IMR-90 (cell line): ENCODE measurements at regions not wholly inside any gene's neighbourhood (a gene's known extent, or its start where the extent isn't known, plus 50 kb on each side); places are given as distances from the start of the nearest gene placed in this dataset.

Experiments used
- ATAC-seq: fragments of 200-7000 bp; cut with Tn5 transposase; 2 replicates; pipeline ENCODE4 v1.9.1; 2020; ENCODE audit warnings: low read depth, mild to moderate bottlenecking, moderate library complexity
- BruUV-seq: library from RNA; stranded (reverse); fragments of 400-500 nt; replicated peaks from 2 replicates; lab custom pipeline; 2021; lab: Mats Ljungman, UMichigan
- CTCF ChIA-PET: fragments of 300-600 bp; formaldehyde crosslinking; extraction: SDS; loops from one replicate; lab custom pipeline; 2021; ENCODE audit warnings: antibody characterized with exemption; lab: Yijun Ruan, JAX
- POLR2A ChIA-PET: fragments of 300-600 bp; sonication (Branson Sonifier 250); formaldehyde crosslinking; loops from one replicate; lab custom pipeline; 2022; ENCODE audit warnings: antibody characterized with exemption; ENCODE audit not compliant: unreplicated experiment; lab: Charles Lee
- DNase-seq: peaks from one replicate; pipeline ENCODE4 v3.0.0; 2013
- H2AFZ ChIP-seq: replicated peaks from 2 replicates; pipeline ENCODE3; 2013; ENCODE audit warnings: low read length, mild to moderate bottlenecking; ENCODE audit not compliant: poor library complexity
- H2AK5ac ChIP-seq: 2 replicates; pipeline ENCODE4 v1.6.1; 2013; ENCODE audit warnings: low read depth, low read length, inconsistent platforms
- H2AK9ac ChIP-seq: replicated peaks from 2 replicates; pipeline ENCODE3; 2013; ENCODE audit warnings: mild to moderate bottlenecking, low read depth, low read length, moderate library complexity; ENCODE audit not compliant: poor library complexity
- H2BK120ac ChIP-seq: 2 replicates; pipeline ENCODE4 v1.6.1; 2013; ENCODE audit warnings: low read depth, low read length, inconsistent platforms
- H2BK15ac ChIP-seq: 3 replicates; pipeline ENCODE4 v1.6.1; 2013; ENCODE audit warnings: low read depth, low read length, inconsistent platforms
- H2BK20ac ChIP-seq: 2 replicates; pipeline ENCODE4 v1.6.1; 2013; ENCODE audit warnings: low read depth, mild to moderate bottlenecking, inconsistent platforms, low read length, moderate library complexity
- H2BK5ac ChIP-seq: 2 replicates; pipeline ENCODE4 v1.6.1; 2013; ENCODE audit warnings: mild to moderate bottlenecking, low read depth, low read length, inconsistent platforms; ENCODE audit not compliant: poor library complexity, severe bottlenecking
- H3K14ac ChIP-seq: replicated peaks from 2 replicates; pipeline ENCODE4 v1.6.1; 2013; ENCODE audit warnings: low read depth, low read length, inconsistent platforms
- H3K18ac ChIP-seq: 2 replicates; pipeline ENCODE4 v1.6.1; 2013; ENCODE audit warnings: low read depth, low read length, control low read depth
- H3K23ac ChIP-seq: 2 replicates; pipeline ENCODE4 v1.6.1; 2013; ENCODE audit warnings: low read depth, low read length, inconsistent platforms
- H3K27ac ChIP-seq: 2 replicates; pipeline ENCODE4 v1.5.1; 2013; ENCODE audit warnings: mild to moderate bottlenecking, control low read depth, low read length; ENCODE audit not compliant: insufficient read depth
- H3K27me3 ChIP-seq: 2 replicates; pipeline ENCODE4 v1.6.1; 2013; ENCODE audit warnings: low read length; ENCODE audit not compliant: control insufficient read depth, insufficient read depth
- H3K36me3 ChIP-seq: 2 replicates; pipeline ENCODE4 v1.6.1; 2013; ENCODE audit warnings: low read length, mixed read lengths; ENCODE audit not compliant: control insufficient read depth, insufficient read depth
- H3K4ac ChIP-seq: 2 replicates; pipeline ENCODE4 v1.6.1; 2013; ENCODE audit warnings: low read depth, low read length, inconsistent platforms
- H3K4me1 ChIP-seq: 2 replicates; pipeline ENCODE4 v1.6.1; 2013; ENCODE audit warnings: low read length, mixed read lengths; ENCODE audit not compliant: control insufficient read depth, insufficient read depth
- H3K4me2 ChIP-seq: 2 replicates; pipeline ENCODE4 v1.6.1; 2013; ENCODE audit warnings: low read depth, mild to moderate bottlenecking, control low read depth, low read length, moderate library complexity
- H3K4me3 ChIP-seq: 2 replicates; pipeline ENCODE4 v1.5.1; 2013; ENCODE audit warnings: low read depth, mild to moderate bottlenecking, control low read depth, low read length, moderate library complexity; ENCODE audit not compliant: insufficient read depth
- H3K56ac ChIP-seq: 2 replicates; pipeline ENCODE4 v1.6.1; 2013; ENCODE audit warnings: low read length, inconsistent platforms; ENCODE audit not compliant: insufficient read depth; ENCODE audit errors: extremely low read depth
- H3K79me1 ChIP-seq, 2 experiments: 2 replicates each; pipeline ENCODE4 v1.6.1; 2013; ENCODE audit warnings: low read length in 2 of 2, inconsistent platforms in 1 of 2, low read depth in 1 of 2
- H3K9ac ChIP-seq: 2 replicates; pipeline ENCODE4 v1.6.1; 2013; ENCODE audit warnings: low read depth, low read length, control low read depth
- H3K9me1 ChIP-seq: 2 replicates; pipeline ENCODE4 v1.6.1; 2013; ENCODE audit warnings: low read length, inconsistent platforms; ENCODE audit not compliant: insufficient read depth
- H3K9me3 ChIP-seq: 2 replicates; pipeline ENCODE4 v1.6.1; 2013; ENCODE audit warnings: low read length; ENCODE audit not compliant: control insufficient read depth, insufficient read depth
- H4K20me1 ChIP-seq: 2 replicates; pipeline ENCODE4 v1.6.1; 2013; ENCODE audit warnings: low read length, inconsistent platforms; ENCODE audit not compliant: insufficient read depth
- H4K5ac ChIP-seq: 2 replicates; pipeline ENCODE4 v1.6.1; 2013; ENCODE audit warnings: mild to moderate bottlenecking, low read depth, low read length, control low read depth
- H4K8ac ChIP-seq, 2 experiments: 2 replicates each; pipeline ENCODE4 v1.6.1; 2013; ENCODE audit warnings: low read depth in 2 of 2, low read length in 2 of 2, control low read depth in 1 of 2, inconsistent platforms in 1 of 2
- H4K91ac ChIP-seq: 2 replicates; pipeline ENCODE4 v1.6.1; 2013; ENCODE audit warnings: low read depth, low read length, inconsistent platforms; ENCODE audit not compliant: insufficient read depth
- BHLHE40 ChIP-seq: fragments of 150-350 bp; IDR thresholded peaks from 2 replicates; pipeline ENCODE4 v1.6.1; 2016; ENCODE audit warnings: mild to moderate bottlenecking, low read depth, low read length
- CEBPB ChIP-seq: IDR thresholded peaks from 2 replicates; pipeline ENCODE4 v1.6.1; 2012; ENCODE audit warnings: low read depth, low read length, improper control_type of control experiment
- CHD1 ChIP-seq: IDR thresholded peaks from 2 replicates; pipeline ENCODE4 v1.6.1; 2012; ENCODE audit warnings: low read depth, low read length, improper control_type of control experiment
- FOS ChIP-seq: fragments of 150-350 bp; IDR thresholded peaks from 2 replicates; pipeline ENCODE4 v1.6.1; 2016; ENCODE audit warnings: low read depth, low read length
- MAFK ChIP-seq: IDR thresholded peaks from 2 replicates; pipeline ENCODE4 v1.6.1; 2012; ENCODE audit warnings: low read depth, low read length, improper control_type of control experiment
- MAZ ChIP-seq: IDR thresholded peaks from 2 replicates; pipeline ENCODE4 v1.6.1; 2012; ENCODE audit warnings: low read depth, mild to moderate bottlenecking, low read length, improper control_type of control experiment, moderate library complexity, borderline replicate concordance
- MXI1 ChIP-seq: IDR thresholded peaks from 2 replicates; pipeline ENCODE4 v1.6.1; 2012; ENCODE audit warnings: low read depth, mild to moderate bottlenecking, low read length, moderate library complexity, borderline replicate concordance
- NFE2L2 ChIP-seq: fragments of 150-350 bp; IDR thresholded peaks from 2 replicates; pipeline ENCODE4 v1.6.1; 2016; ENCODE audit warnings: low read depth, mild to moderate bottlenecking, low read length
- RAD21 ChIP-seq: IDR thresholded peaks from 2 replicates; pipeline ENCODE4 v1.6.1; 2012; ENCODE audit warnings: low read length, improper control_type of control experiment
- RCOR1 ChIP-seq: IDR thresholded peaks from 2 replicates; pipeline ENCODE4 v1.6.1; 2012; ENCODE audit warnings: mild to moderate bottlenecking, low read length, improper control_type of control experiment; ENCODE audit not compliant: insufficient replicate concordance
- RFX5 ChIP-seq: IDR thresholded peaks from 2 replicates; pipeline ENCODE4 v1.8.0; 2012; ENCODE audit warnings: low read depth, mild to moderate bottlenecking, low read length, moderate library complexity
- SMC3 ChIP-seq: fragments of 150-350 bp; IDR thresholded peaks from 2 replicates; pipeline ENCODE4 v1.6.1; 2016; ENCODE audit warnings: low read depth, mild to moderate bottlenecking, antibody characterized with exemption, low read length, moderate library complexity
- WGBS, 2 experiments: methylation state at CpG; one replicate each; pipeline versions ENCODE4 v1.1.5 to v1.1.7; 2013; ENCODE audit warnings: missing lambda C conversion rate in 2 of 2; ENCODE audit not compliant: insufficient read length in 1 of 2; ENCODE audit errors: extremely low coverage in 2 of 2; 5-methylcytosine and 5-hydroxymethylcytosine counted together
- dilution Hi-C: fragments of 300-500 bp; cut with HindIII; formaldehyde crosslinking; loops from one replicate; pipeline ENCODE4 v1.14.3; 2018; ENCODE audit warnings: low sequenced_read_pairs; ENCODE audit not compliant: unreplicated experiment
- in situ Hi-C: fragments of 300-500 bp; cut with MboI; formaldehyde crosslinking; loops from 3 replicates; pipeline ENCODE4 v1.14.3; 2019; ENCODE audit warnings: low sequenced_read_pairs, inconsistent platforms, mixed read lengths
- intact Hi-C: fragments of 100-400 bp; cut with micrococcal nuclease; formaldehyde crosslinking; loops from 2 replicates; pipeline ENCODE4 v1.10.0; 2022
- TF ChIP-seq, protein P1 (sequence below): fragments of 150-350 bp; IDR thresholded peaks from 2 replicates; pipeline ENCODE4 v1.6.1; 2016; ENCODE audit warnings: low read depth, mild to moderate bottlenecking, low read length, moderate library complexity, borderline replicate concordance
- TF ChIP-seq, protein P2 (sequence below): fragments of 150-350 bp; IDR thresholded peaks from 2 replicates; pipeline ENCODE4 v1.6.1; 2017; ENCODE audit warnings: mild to moderate bottlenecking, antibody characterized with exemption, low read length, low read depth
- TF ChIP-seq, protein P3 (sequence below): conservative IDR thresholded peaks from 2 replicates; pipeline ENCODE4 v1.5.1; 2012; ENCODE audit warnings: mild to moderate bottlenecking, low read depth, low read length, improper control_type of control experiment

DNA sequence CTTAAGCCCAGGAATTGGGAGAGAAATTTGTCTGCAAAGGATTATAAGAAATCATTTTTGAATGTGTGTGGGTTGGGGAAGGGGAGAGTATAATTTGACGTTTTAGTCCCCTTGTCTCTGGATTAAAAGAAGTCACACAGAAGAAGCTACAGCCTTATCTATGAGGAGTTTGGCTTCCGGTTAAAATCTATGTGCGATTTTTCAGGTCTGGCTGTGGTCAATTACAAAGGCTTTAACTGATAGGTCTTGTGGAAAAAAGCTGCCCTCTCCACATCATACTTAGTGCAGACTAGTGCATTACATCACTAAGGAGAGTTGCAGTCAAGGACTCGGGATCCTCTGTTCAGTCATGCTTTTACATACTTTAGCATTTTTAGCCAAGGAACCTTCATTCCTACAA, 80.3 kb upstream of the HTR1B start:
- BruUV-seq: no TSS peak
- Histone ChIP-seq H4K8ac (no peak overlapping the region), H4K5ac (no peak overlapping the region), H4K20me1 (no peaks in the 10 kb centered on the region), H3K23ac (no peak overlapping the region), H2AK5ac (no peak overlapping the region), H2BK15ac (no peak overlapping the region), H3K56ac (no peak overlapping the region), H3K14ac (no peak overlapping the region), H3K4me2 (no peak overlapping the region), H4K91ac (no peak overlapping the region), H3K9me1 (no peaks in the 10 kb centered on the region), H2BK5ac (no peak overlapping the region), H3K27ac (no peak overlapping the region), H3K4me3 (no peak overlapping the region), H3K18ac (no peak overlapping the region), H3K9ac (no peak overlapping the region), H2BK20ac (no peak overlapping the region), H3K9me3 (no peaks in the 10 kb centered on the region), H2BK120ac (no peak overlapping the region), H3K79me1 (no peaks in the 10 kb centered on the region), H3K36me3 (no peaks in the 10 kb centered on the region), H2AK9ac (no peak overlapping the region), H3K4ac (no peak overlapping the region), H2AFZ (no peak overlapping the region), H3K4me1 (no peaks in the 10 kb centered on the region), H3K27me3 (no peaks in the 10 kb centered on the region)
- DNase-seq (no peak), ATAC-seq (no peak)
- POLR2A ChIA-PET: no interaction called here
- TF ChIP-seq SMC3: no peak
- no peak for TF ChIP-seq RAD21
- no peak for TF ChIP-seq CEBPB
- no peak for TF ChIP-seq MAFK
- no peak for TF ChIP-seq MAZ
- no peak for TF ChIP-seq CHD1
- no peak for TF ChIP-seq RFX5
- TF ChIP-seq, protein P1, sequence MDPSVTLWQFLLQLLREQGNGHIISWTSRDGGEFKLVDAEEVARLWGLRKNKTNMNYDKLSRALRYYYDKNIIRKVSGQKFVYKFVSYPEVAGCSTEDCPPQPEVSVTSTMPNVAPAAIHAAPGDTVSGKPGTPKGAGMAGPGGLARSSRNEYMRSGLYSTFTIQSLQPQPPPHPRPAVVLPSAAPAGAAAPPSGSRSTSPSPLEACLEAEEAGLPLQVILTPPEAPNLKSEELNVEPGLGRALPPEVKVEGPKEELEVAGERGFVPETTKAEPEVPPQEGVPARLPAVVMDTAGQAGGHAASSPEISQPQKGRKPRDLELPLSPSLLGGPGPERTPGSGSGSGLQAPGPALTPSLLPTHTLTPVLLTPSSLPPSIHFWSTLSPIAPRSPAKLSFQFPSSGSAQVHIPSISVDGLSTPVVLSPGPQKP: no peak
- TF ChIP-seq BHLHE40: no peak
- TF ChIP-seq MXI1: no peak
- TF ChIP-seq FOS: no peak
- no peak for TF ChIP-seq RCOR1
- TF ChIP-seq, protein P2, sequence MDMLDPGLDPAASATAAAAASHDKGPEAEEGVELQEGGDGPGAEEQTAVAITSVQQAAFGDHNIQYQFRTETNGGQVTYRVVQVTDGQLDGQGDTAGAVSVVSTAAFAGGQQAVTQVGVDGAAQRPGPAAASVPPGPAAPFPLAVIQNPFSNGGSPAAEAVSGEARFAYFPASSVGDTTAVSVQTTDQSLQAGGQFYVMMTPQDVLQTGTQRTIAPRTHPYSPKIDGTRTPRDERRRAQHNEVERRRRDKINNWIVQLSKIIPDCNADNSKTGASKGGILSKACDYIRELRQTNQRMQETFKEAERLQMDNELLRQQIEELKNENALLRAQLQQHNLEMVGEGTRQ: no peak
- no peak for TF ChIP-seq NFE2L2
- TF ChIP-seq, protein P3, sequence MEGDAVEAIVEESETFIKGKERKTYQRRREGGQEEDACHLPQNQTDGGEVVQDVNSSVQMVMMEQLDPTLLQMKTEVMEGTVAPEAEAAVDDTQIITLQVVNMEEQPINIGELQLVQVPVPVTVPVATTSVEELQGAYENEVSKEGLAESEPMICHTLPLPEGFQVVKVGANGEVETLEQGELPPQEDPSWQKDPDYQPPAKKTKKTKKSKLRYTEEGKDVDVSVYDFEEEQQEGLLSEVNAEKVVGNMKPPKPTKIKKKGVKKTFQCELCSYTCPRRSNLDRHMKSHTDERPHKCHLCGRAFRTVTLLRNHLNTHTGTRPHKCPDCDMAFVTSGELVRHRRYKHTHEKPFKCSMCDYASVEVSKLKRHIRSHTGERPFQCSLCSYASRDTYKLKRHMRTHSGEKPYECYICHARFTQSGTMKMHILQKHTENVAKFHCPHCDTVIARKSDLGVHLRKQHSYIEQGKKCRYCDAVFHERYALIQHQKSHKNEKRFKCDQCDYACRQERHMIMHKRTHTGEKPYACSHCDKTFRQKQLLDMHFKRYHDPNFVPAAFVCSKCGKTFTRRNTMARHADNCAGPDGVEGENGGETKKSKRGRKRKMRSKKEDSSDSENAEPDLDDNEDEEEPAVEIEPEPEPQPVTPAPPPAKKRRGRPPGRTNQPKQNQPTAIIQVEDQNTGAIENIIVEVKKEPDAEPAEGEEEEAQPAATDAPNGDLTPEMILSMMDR: no peak
- intact Hi-C loops (no loop called here), in situ Hi-C loops (no loop called here), dilution Hi-C loops (no loop called here)
- CTCF ChIA-PET: no interaction called here
- WGBS, 2 experiments: no CpG with 5 or more reads among the region's 4 CpGs
